ENCODE measurements at regions not wholly inside any gene's neighbourhood (a gene's known extent, or its start where the extent isn't known, plus 50 kb on each side); places are given as distances from the start of the nearest gene placed in this dataset.

- TF ChIP-seq, protein P1, sequence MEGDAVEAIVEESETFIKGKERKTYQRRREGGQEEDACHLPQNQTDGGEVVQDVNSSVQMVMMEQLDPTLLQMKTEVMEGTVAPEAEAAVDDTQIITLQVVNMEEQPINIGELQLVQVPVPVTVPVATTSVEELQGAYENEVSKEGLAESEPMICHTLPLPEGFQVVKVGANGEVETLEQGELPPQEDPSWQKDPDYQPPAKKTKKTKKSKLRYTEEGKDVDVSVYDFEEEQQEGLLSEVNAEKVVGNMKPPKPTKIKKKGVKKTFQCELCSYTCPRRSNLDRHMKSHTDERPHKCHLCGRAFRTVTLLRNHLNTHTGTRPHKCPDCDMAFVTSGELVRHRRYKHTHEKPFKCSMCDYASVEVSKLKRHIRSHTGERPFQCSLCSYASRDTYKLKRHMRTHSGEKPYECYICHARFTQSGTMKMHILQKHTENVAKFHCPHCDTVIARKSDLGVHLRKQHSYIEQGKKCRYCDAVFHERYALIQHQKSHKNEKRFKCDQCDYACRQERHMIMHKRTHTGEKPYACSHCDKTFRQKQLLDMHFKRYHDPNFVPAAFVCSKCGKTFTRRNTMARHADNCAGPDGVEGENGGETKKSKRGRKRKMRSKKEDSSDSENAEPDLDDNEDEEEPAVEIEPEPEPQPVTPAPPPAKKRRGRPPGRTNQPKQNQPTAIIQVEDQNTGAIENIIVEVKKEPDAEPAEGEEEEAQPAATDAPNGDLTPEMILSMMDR (IDR thresholded peaks at IDR 0.05 in 2 of 3, conservative IDR thresholded peaks at IDR 0.05 in 1 of 3; ENCODE audit: borderline replicate concordance in 1 of 3, insufficient read depth in 1 of 3, low read depth in 2 of 3, low read length in 2 of 3): no peak
- no peak for TF ChIP-seq RAD21 (IDR thresholded peaks at IDR 0.05; ENCODE audit: low read depth)
Measured at GRCh38 chr17:73980517-73980916, 223.0 kb upstream of the RPL38 start.

All from HCT116 (cell line).